NCI-H1694 (cell line): ENCODE measurements at regions not wholly inside any gene's neighbourhood (a gene's known extent, or its start where the extent isn't known, plus 50 kb on each side); places are given as distances from the start of the nearest gene placed in this dataset.
A peak's percentile ranks its signal among the peaks of the same experiment; 100 is the strongest.

Source experiments
- DNase-seq: peaks from one replicate; lab custom pipeline; 2025; lab: John Stamatoyannopoulos, UW

DNA sequence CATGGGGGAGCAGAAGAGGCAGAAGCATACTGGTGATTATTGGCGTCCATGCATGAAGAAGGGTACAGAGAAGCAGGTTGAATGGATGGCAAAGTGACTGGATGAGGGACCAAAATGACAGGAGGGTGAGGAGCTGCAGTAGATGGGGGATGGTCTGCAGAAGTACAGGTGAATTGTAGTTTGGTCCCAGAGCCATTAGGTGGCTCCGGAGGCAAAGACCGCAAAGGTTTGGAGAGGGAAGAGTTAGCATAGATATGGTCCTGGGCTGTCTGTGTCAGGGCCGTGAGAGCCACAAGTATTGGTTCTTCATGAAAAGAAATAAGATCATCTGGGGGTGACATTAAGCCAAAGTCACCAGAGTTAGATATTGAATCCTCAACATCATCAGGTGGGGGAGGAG is 59.0 kb upstream of the ZNF726 start:
- DNase-seq: no peak

DNA sequence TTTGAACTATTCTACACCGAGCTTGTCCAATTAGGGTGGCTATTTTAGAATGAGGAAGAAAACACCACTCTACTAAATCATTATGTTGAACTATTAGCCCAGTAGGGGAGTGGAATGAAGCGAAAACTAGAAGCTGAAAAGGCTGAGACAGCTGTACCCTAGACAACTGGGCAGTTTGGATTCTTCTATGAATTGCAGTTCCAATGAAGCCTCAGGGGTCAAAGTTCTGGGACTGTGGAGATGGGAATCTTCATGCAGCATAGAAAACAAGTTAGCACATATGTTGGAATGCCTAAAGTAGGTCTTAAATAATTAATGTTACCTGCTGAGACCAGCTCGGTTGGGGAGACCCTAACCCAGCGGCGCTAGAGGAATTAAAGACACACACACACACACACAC is 62.7 kb upstream of the ZNF726 start:
- DNase-seq: no peak

DNA sequence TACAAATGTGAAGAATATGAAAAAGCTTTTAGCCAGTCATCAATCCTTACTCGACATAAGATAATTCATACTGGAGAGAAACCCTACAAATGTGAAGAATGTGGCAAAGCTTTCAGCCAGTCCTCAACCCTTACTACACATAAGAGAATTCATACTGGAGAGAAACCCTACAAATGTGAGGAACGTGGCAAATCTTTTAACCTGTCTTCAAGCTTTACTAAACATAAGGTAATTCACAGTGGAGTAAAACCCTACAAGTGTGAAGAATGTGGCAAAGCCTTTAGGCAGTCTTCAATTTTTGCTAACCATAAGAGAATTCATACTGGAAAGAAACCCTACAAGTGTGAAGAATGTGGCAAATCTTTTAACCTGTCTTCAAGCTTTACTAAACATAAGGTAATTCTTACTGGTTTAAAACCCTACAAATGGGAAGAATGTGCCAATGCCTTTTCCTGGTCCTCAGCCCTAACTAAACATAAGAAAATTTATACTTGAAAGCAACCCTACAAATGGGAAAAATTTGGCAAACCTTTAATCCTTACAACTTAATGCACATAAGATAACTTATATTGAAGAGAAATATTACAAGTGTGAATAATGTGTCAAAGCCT is 74.1 kb upstream of the ZNF681 start:
- no peak for DNase-seq

DNA sequence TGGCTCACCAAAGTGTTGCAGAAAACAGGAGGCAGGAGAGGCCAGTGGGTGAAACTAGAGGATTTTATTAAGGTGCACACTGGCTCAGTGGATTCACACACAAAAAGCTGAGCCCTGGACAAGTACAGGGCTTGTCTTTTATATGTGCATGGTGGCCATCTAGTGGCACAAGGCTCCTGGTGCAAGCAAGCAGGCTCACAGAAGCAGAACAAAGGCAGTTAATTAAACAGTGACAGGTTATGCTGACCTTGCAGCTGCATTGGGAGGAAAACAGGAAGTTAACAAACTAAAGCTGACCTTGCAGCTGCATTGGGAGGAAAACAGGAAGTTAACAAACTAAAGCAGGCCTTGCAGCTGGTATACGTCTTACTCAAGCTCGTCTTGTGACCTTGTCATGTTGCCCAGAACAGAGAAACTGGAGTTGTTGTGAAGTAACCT is 65.3 kb upstream of the ZNF681 start:
- DNase-seq: no peak

DNA sequence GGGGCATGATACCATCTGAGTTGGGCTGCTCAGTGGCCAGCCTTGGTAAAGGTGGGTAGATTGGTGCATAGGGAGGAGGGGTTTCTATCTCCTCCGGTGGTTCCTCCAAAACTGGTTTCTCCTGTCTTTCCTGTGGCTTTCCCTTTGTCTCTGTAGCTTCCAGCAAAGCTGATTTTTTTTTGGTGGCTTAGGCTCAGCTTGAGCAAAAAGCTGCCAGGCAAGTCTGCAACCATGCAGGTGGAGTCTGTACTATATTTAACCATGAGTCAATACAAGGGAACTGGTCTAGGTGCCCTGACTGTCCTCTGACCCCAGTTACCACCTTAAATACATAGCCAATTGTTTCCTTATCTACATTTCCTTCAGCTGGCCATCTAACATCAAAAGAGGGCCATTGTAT is 64.0 kb upstream of the ZNF681 start:
- no peak for DNase-seq

DNA sequence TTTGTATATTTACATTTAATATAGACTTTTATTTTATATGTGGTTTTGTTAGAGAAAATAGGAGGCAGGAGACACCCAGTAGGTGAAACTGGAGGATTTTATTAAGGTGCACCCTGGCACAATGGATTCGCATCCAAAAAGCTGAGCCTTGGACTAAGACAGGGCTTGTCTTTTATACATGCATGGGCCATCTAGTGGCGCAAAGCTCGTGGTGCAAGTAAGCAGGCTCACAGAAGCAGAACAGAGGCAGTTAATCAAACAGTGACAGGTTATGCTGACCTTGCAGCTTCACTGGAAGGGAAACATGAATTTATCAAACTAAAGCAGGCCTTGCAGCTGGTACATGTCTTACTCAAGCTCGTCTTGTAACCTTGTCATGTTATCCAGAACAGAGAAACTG is 58.8 kb upstream of the ZNF681 start:
- DNase-seq: peak; percentile 16

DNA sequence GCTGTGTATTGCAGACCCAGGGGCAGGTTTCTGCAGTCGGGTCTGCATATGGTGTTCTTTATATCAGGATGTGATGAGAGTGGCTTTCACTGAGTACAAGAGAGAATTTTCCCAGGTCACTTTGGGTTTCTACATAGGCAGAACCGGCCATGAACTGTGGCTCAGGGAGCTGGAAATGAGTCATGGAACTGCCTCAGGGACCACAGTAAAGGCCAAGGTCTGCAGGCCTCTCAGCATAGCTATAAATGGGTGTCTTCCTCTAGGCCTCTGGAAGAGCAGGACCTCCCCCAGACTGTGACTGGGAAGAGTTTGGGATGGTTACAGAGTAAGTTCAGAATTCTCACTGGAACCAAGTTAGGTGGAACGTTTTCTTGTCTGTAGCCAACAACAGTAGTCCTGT is 51.8 kb upstream of the ZNF681 start:
- DNase-seq: no peak
